ENCODE measurements at regions not wholly inside any gene's neighbourhood (a gene's known extent, or its start where the extent isn't known, plus 50 kb on each side); places are given as distances from the start of the nearest gene placed in this dataset.

DNA sequence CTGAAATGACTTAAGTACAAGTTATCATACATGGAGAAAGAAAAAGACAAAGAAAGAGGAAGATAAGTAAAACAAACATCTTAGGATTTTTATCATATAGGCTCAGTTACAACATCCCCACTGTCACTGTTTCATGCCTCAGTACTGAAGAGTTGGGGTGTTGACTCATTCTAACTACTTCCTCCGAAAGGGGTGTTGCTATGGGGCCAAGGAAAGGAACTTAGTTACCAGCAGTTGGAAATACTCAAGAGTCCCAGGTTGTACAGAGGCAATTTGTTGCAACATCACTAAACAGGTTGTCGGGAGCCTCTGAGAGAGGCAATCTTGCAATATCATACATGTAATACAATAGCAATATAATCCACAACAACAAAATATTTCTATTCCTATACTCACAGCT is 1264.7 kb downstream of the PCDH7 start:
- TF ChIP-seq CSDC2 (CRISPR knock-in tag; IDR thresholded peaks at IDR 0.05): no peak
- no peak for TF ChIP-seq RARB (CRISPR knock-in tag; IDR thresholded peaks at IDR 0.05)
- TF ChIP-seq, protein P1, sequence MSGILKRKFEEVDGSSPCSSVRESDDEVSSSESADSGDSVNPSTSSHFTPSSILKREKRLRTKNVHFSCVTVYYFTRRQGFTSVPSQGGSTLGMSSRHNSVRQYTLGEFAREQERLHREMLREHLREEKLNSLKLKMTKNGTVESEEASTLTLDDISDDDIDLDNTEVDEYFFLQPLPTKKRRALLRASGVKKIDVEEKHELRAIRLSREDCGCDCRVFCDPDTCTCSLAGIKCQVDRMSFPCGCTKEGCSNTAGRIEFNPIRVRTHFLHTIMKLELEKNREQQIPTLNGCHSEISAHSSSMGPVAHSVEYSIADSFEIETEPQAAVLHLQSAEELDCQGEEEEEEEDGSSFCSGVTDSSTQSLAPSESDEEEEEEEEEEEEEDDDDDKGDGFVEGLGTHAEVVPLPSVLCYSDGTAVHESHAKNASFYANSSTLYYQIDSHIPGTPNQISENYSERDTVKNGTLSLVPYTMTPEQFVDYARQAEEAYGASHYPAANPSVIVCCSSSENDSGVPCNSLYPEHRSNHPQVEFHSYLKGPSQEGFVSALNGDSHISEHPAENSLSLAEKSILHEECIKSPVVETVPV (CRISPR knock-in tag; IDR thresholded peaks at IDR 0.05): no peak
- TF ChIP-seq ZFP3 (CRISPR knock-in tag; IDR thresholded peaks at IDR 0.05): no peak
- TF ChIP-seq ZC3H10 (CRISPR knock-in tag; IDR thresholded peaks at IDR 0.05): no peak
- TF ChIP-seq TOX (CRISPR knock-in tag; IDR thresholded peaks at IDR 0.05; ENCODE audit: borderline replicate concordance): no peak
- no peak for TF ChIP-seq GLIS3 (CRISPR knock-in tag; IDR thresholded peaks at IDR 0.05)
- TF ChIP-seq ZFP30 (CRISPR knock-in tag; IDR thresholded peaks at IDR 0.05): no peak
- TF ChIP-seq, protein P2, sequence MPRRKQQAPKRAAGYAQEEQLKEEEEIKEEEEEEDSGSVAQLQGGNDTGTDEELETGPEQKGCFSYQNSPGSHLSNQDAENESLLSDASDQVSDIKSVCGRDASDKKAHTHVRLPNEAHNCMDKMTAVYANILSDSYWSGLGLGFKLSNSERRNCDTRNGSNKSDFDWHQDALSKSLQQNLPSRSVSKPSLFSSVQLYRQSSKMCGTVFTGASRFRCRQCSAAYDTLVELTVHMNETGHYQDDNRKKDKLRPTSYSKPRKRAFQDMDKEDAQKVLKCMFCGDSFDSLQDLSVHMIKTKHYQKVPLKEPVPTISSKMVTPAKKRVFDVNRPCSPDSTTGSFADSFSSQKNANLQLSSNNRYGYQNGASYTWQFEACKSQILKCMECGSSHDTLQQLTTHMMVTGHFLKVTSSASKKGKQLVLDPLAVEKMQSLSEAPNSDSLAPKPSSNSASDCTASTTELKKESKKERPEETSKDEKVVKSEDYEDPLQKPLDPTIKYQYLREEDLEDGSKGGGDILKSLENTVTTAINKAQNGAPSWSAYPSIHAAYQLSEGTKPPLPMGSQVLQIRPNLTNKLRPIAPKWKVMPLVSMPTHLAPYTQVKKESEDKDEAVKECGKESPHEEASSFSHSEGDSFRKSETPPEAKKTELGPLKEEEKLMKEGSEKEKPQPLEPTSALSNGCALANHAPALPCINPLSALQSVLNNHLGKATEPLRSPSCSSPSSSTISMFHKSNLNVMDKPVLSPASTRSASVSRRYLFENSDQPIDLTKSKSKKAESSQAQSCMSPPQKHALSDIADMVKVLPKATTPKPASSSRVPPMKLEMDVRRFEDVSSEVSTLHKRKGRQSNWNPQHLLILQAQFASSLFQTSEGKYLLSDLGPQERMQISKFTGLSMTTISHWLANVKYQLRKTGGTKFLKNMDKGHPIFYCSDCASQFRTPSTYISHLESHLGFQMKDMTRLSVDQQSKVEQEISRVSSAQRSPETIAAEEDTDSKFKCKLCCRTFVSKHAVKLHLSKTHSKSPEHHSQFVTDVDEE (CRISPR knock-in tag; IDR thresholded peaks at IDR 0.05): no peak
- TF ChIP-seq OSR1 (CRISPR knock-in tag; IDR thresholded peaks at IDR 0.05): no peak
- TF ChIP-seq, protein P3, sequence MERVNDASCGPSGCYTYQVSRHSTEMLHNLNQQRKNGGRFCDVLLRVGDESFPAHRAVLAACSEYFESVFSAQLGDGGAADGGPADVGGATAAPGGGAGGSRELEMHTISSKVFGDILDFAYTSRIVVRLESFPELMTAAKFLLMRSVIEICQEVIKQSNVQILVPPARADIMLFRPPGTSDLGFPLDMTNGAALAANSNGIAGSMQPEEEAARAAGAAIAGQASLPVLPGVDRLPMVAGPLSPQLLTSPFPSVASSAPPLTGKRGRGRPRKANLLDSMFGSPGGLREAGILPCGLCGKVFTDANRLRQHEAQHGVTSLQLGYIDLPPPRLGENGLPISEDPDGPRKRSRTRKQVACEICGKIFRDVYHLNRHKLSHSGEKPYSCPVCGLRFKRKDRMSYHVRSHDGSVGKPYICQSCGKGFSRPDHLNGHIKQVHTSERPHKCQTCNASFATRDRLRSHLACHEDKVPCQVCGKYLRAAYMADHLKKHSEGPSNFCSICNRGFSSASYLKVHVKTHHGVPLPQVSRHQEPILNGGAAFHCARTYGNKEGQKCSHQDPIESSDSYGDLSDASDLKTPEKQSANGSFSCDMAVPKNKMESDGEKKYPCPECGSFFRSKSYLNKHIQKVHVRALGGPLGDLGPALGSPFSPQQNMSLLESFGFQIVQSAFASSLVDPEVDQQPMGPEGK (CRISPR knock-in tag; IDR thresholded peaks at IDR 0.05; ENCODE audit: borderline replicate concordance): no peak
- no peak for TF ChIP-seq ARNTL (CRISPR knock-in tag; IDR thresholded peaks at IDR 0.05; ENCODE audit: borderline replicate concordance, low read depth)
- TF ChIP-seq PPARA (CRISPR knock-in tag; IDR thresholded peaks at IDR 0.05; ENCODE audit: borderline replicate concordance): no peak
- no peak for ATAC-seq

DNA sequence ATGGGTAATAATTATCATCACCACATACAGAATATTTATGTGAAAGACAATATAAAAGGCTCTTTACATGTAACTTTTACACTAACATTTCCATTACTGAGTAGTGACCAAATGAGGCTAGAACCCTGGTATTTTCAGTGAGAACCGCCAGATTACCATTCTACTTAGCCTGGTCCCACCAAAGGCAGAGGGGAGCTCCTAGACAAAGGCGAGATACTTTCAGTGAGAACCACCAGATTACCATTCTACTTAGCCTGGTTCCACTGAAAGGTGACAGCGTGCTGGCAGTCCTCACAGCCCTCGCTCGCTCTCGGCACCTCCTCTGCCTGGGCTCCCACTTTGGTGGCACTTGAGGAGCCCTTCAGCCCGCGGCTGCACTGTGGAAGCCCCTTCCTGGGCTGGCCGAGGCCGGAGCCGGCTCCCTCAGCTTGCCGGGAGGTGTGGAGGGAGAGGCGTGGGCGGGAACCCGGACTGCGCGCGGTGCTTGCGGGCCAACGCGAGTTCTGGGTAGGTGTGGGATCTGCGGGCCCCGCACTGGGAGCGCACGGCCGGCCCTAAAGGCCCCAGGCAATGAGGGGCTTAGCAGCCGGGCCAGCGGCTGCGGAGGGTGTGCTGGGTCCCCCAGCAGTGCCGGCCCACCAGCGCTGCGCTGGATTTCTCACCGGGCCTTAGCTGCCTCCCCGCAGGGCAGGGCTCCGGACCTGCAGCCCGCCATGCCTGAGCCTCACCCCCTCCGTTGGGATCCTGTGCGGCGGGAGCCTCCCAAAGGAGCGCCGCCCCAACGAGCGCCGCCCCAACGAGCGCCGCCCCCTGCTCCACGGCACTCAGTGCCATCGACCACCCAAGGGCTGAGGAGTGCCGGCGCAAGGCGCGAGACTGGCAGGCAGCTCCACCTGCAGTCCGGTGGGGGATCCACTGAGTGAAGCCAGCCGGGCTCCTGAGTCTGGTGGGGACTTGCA is 1276.1 kb downstream of the PCDH7 start:
- ATAC-seq: no peak
- no peak for TF ChIP-seq RARB (CRISPR knock-in tag; IDR thresholded peaks at IDR 0.05)
- TF ChIP-seq, protein P2 (CRISPR knock-in tag; IDR thresholded peaks at IDR 0.05): no peak
- TF ChIP-seq, protein P1 (CRISPR knock-in tag; IDR thresholded peaks at IDR 0.05): no peak
- TF ChIP-seq, protein P4, sequence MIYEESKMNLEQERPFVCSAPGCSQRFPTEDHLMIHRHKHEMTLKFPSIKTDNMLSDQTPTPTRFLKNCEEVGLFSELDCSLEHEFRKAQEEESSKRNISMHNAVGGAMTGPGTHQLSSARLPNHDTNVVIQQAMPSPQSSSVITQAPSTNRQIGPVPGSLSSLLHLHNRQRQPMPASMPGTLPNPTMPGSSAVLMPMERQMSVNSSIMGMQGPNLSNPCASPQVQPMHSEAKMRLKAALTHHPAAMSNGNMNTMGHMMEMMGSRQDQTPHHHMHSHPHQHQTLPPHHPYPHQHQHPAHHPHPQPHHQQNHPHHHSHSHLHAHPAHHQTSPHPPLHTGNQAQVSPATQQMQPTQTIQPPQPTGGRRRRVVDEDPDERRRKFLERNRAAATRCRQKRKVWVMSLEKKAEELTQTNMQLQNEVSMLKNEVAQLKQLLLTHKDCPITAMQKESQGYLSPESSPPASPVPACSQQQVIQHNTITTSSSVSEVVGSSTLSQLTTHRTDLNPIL (CRISPR knock-in tag; IDR thresholded peaks at IDR 0.05; ENCODE audit: low read depth): no peak
- TF ChIP-seq ESRRG (CRISPR knock-in tag; IDR thresholded peaks at IDR 0.05): no peak
- TF ChIP-seq TOX (CRISPR knock-in tag; IDR thresholded peaks at IDR 0.05; ENCODE audit: borderline replicate concordance): no peak
- TF ChIP-seq ZNF565 (CRISPR knock-in tag; conservative IDR thresholded peaks at IDR 0.05; ENCODE audit: low read depth): no peak
- TF ChIP-seq ZFP30 (CRISPR knock-in tag; IDR thresholded peaks at IDR 0.05): no peak
- no peak for TF ChIP-seq BACH2 (CRISPR knock-in tag; IDR thresholded peaks at IDR 0.05; ENCODE audit: borderline replicate concordance)
- no peak for TF ChIP-seq GLIS3 (CRISPR knock-in tag; IDR thresholded peaks at IDR 0.05)
- no peak for TF ChIP-seq TCF4 (CRISPR knock-in tag; IDR thresholded peaks at IDR 0.05; ENCODE audit: borderline replicate concordance)
- no peak for TF ChIP-seq CSDC2 (CRISPR knock-in tag; IDR thresholded peaks at IDR 0.05)
- no peak for TF ChIP-seq ZNF8 (CRISPR knock-in tag; IDR thresholded peaks at IDR 0.05)
- no peak for TF ChIP-seq ZC3H10 (CRISPR knock-in tag; IDR thresholded peaks at IDR 0.05)

Data from SK-N-SH treated with all-trans-retinoic acid at 6 μM for 48 hours (cell line).